CD4-positive, alpha-beta T cell (primary cell): ENCODE measurements at regions not wholly inside any gene's neighbourhood (a gene's known extent, or its start where the extent isn't known, plus 50 kb on each side); places are given as distances from the start of the nearest gene placed in this dataset.

Experiments used
- ATAC-seq: fragments of 200-7000 bp; cut with Tn5 transposase; one replicate; pipeline ENCODE4 v1.10.0; 2022; ENCODE audit warnings: mild to moderate bottlenecking; ENCODE audit not compliant: poor library complexity
- CTCF ChIA-PET: fragments of 350-600 bp; sonication (Branson Sonifier 250); formaldehyde crosslinking; loops from one replicate; lab custom pipeline; 2021; ENCODE audit warnings: antibody characterized with exemption, inconsistent platforms; lab: Charles Lee
- POLR2A ChIA-PET: fragments of 350-600 bp; sonication (Branson Sonifier 250); formaldehyde crosslinking; loops from one replicate; lab custom pipeline; 2021; ENCODE audit warnings: antibody characterized with exemption, inconsistent platforms; lab: Charles Lee
- DNase-seq, 14 experiments: peaks; one replicate each; pipeline ENCODE4 v3.0.0-alpha.2; 2013 to 2020; ENCODE audit warnings: mixed read lengths in 2 of 14
- H3K27ac ChIP-seq, 2 donors: one replicate each; pipeline versions ENCODE4 v1.5.1 to v1.7.0; 2013; ENCODE audit warnings: low read length in 2 of 2, low read depth in 1 of 2, mild to moderate bottlenecking in 1 of 2
- H3K27me3 ChIP-seq, 2 experiments: 1 replicate in 1 of 2; 2 replicates in 1 of 2; pipeline versions ENCODE4 v1.6.1 to v1.7.0; 2013; ENCODE audit warnings: low read length in 2 of 2, control low read depth in 1 of 2, mild to moderate bottlenecking in 1 of 2, moderate library complexity in 1 of 2; ENCODE audit not compliant: insufficient read depth in 2 of 2, control insufficient read depth in 1 of 2
- H3K36me3 ChIP-seq: one replicate; pipeline ENCODE4 v1.6.1; 2013; ENCODE audit warnings: low read length, control low read depth; ENCODE audit not compliant: insufficient read depth
- H3K4me1 ChIP-seq: one replicate; pipeline ENCODE4 v1.6.1; 2013; ENCODE audit warnings: low read length, control low read depth; ENCODE audit not compliant: insufficient read depth
- H3K4me3 ChIP-seq: one replicate; pipeline ENCODE4 v1.5.1; 2013; ENCODE audit warnings: mild to moderate bottlenecking, low read length, moderate library complexity
- H3K9me3 ChIP-seq, 2 experiments: 1 replicate in 1 of 2; 2 replicates in 1 of 2; pipeline versions ENCODE4 v1.6.1 to v1.7.0; 2013; ENCODE audit warnings: low read length in 2 of 2, mild to moderate bottlenecking in 2 of 2, control low read depth in 1 of 2, moderate library complexity in 1 of 2; ENCODE audit not compliant: control insufficient read depth in 1 of 2, insufficient read depth in 1 of 2
- H3K27ac Mint-ChIP-seq: one replicate; pipeline ENCODE4 v1.8.0; 2020; ENCODE audit warnings: mixed read lengths
- H3K27me3 Mint-ChIP-seq: one replicate; pipeline ENCODE4 v1.8.0; 2021; ENCODE audit warnings: mixed read lengths
- H3K36me3 Mint-ChIP-seq: one replicate; pipeline ENCODE4 v1.8.0; 2021; ENCODE audit warnings: low read depth, mixed read lengths
- H3K4me1 Mint-ChIP-seq: one replicate; pipeline ENCODE4 v1.8.0; 2021; ENCODE audit warnings: low read depth, mixed read lengths
- H3K4me3 Mint-ChIP-seq: one replicate; pipeline ENCODE4 v1.8.0; 2020; ENCODE audit warnings: mild to moderate bottlenecking, mixed read lengths
- H3K9me3 Mint-ChIP-seq: one replicate; pipeline ENCODE4 v1.8.0; 2020; ENCODE audit warnings: mixed read lengths
- CTCF ChIP-seq: fragments of 200-600 bp; IDR thresholded peaks from one replicate; pipeline ENCODE4 v1.8.0; 2022; ENCODE audit warnings: antibody characterized with exemption, mild to moderate bottlenecking
- intact Hi-C, 2 experiments: fragments of 100-400 bp; cut with DNase I in 1 of 2; cut with micrococcal nuclease in 1 of 2; formaldehyde crosslinking; loops; one replicate each; pipeline versions ENCODE4 v1.15.1 to v1.9.0; 2023 to 2025; cut with DNase I, micrococcal nuclease

- no peaks in the 10 kb centered on the region for H3K9me3 Mint-ChIP-seq
- intact Hi-C loops: no loop called here
- TF ChIP-seq CTCF: no peak
- no peak overlapping the region for H3K27ac Mint-ChIP-seq
- ChIA-PET POLR2A (no interaction called here), CTCF (no interaction called here)
- Histone ChIP-seq H3K4me1 (no peaks in the 10 kb centered on the region), H3K27me3 (peaks cover 0 to 2% of the 10 kb centered on the region in 2 experiments), H3K27ac (no peak overlapping the region), H3K9me3 (peaks cover 0 to 7% of the 10 kb centered on the region in 2 experiments), H3K36me3 (no peaks in the 10 kb centered on the region), H3K4me3 (no peak overlapping the region)
- peaks cover 20% of the 10 kb centered on the region for H3K27me3 Mint-ChIP-seq
- H3K36me3 Mint-ChIP-seq: no peaks in the 10 kb centered on the region
- no peaks in the 10 kb centered on the region for H3K4me1 Mint-ChIP-seq
- no peak for ATAC-seq
- no peak overlapping the region for H3K4me3 Mint-ChIP-seq
- DNase-seq: no peak
Measured at GRCh38 chr18:24630346-24630880, 170.0 kb downstream of the HRH4 start.

GRCh38 chr18:24631243-24632025, 171.0 kb downstream of the HRH4 start:
- DNase-seq: no peak
- Histone ChIP-seq H3K27me3 (peaks cover 0 to 2% of the 10 kb centered on the region in 2 experiments), H3K4me3 (no peak overlapping the region), H3K27ac (no peak overlapping the region), H3K9me3 (peaks cover 0 to 7% of the 10 kb centered on the region in 2 experiments), H3K36me3 (no peaks in the 10 kb centered on the region), H3K4me1 (no peaks in the 10 kb centered on the region)
- no peak for ATAC-seq
- intact Hi-C loops: no loop called here
- Mint-ChIP-seq H3K27me3 (peaks cover 10% of the 10 kb centered on the region), H3K36me3 (no peaks in the 10 kb centered on the region), H3K4me3 (no peak overlapping the region), H3K9me3 (no peaks in the 10 kb centered on the region), H3K27ac (no peak overlapping the region), H3K4me1 (no peaks in the 10 kb centered on the region)
- ChIA-PET POLR2A (no interaction called here), CTCF (no interaction called here)
- no peak for TF ChIP-seq CTCF

- H3K27me3 ChIP-seq: peaks cover 0 to 2% of the 10 kb centered on the region in 2 experiments
- DNase-seq: no peak
- H3K36me3 ChIP-seq: no peaks in the 10 kb centered on the region
- Mint-ChIP-seq H3K27ac (no peak overlapping the region), H3K36me3 (no peaks in the 10 kb centered on the region), H3K9me3 (no peaks in the 10 kb centered on the region), H3K27me3 (peaks cover 4% of the 10 kb centered on the region), H3K4me1 (no peaks in the 10 kb centered on the region), H3K4me3 (no peak overlapping the region)
- ATAC-seq: no peak
- no peak for TF ChIP-seq CTCF
- H3K4me3 ChIP-seq: no peak overlapping the region
- intact Hi-C loops: no loop called here
- H3K4me1 ChIP-seq: no peaks in the 10 kb centered on the region
- POLR2A ChIA-PET: no interaction called here
- CTCF ChIA-PET: no interaction called here
- no peak overlapping the region for H3K27ac ChIP-seq
- H3K9me3 ChIP-seq: peaks cover 0 to 7% of the 10 kb centered on the region in 2 experiments
Measured at GRCh38 chr18:24632158-24632988, 171.9 kb downstream of the HRH4 start.
